Effector memory CD8-positive, alpha-beta T cell (primary cell): ENCODE measurements at regions not wholly inside any gene's neighbourhood (a gene's known extent, or its start where the extent isn't known, plus 50 kb on each side); places are given as distances from the start of the nearest gene placed in this dataset.
A peak's percentile ranks its signal among the peaks of the same experiment; 100 is the strongest.
"Not testable (repeated sequence)": the region's sequence is repeated elsewhere in the genome, so short reads cannot be mapped to it uniquely, and the experiment has no call there.

ENCODE experiments used
- ATAC-seq: fragments of 150-1000 bp; cut with Tn5 transposase; replicated peaks from 2 replicates; pipeline ENCODE4 v1.10.0; 2021; ENCODE audit warnings: mild to moderate bottlenecking, moderate library complexity
- DNase-seq, 3 experiments: peaks; one replicate each; pipeline ENCODE4 v3.0.0; 2021
- H3K27ac Mint-ChIP-seq, 2 donors: one replicate each; pipeline ENCODE4 v1.8.0; 2022; ENCODE audit warnings: mild to moderate bottlenecking in 2 of 2, mixed read lengths in 2 of 2, moderate library complexity in 2 of 2
- H3K27me3 Mint-ChIP-seq, 2 donors: one replicate each; pipeline ENCODE4 v1.8.0; 2022; ENCODE audit warnings: mixed read lengths in 2 of 2
- H3K36me3 Mint-ChIP-seq: one replicate; pipeline ENCODE4 v1.8.0; 2022; ENCODE audit warnings: mild to moderate bottlenecking, moderate library complexity, mixed read lengths; ENCODE audit not compliant: insufficient read depth
- H3K4me1 Mint-ChIP-seq, 2 donors: one replicate each; pipeline ENCODE4 v1.8.0; 2022; ENCODE audit warnings: low read depth in 2 of 2, mixed read lengths in 2 of 2
- H3K4me3 Mint-ChIP-seq, 2 donors: one replicate each; pipeline ENCODE4 v1.8.0; 2022; ENCODE audit warnings: mild to moderate bottlenecking in 2 of 2, mixed read lengths in 2 of 2, moderate library complexity in 2 of 2
- H3K9me3 Mint-ChIP-seq, 2 donors: one replicate each; pipeline ENCODE4 v1.8.0; 2022; ENCODE audit warnings: mixed read lengths in 2 of 2

DNA sequence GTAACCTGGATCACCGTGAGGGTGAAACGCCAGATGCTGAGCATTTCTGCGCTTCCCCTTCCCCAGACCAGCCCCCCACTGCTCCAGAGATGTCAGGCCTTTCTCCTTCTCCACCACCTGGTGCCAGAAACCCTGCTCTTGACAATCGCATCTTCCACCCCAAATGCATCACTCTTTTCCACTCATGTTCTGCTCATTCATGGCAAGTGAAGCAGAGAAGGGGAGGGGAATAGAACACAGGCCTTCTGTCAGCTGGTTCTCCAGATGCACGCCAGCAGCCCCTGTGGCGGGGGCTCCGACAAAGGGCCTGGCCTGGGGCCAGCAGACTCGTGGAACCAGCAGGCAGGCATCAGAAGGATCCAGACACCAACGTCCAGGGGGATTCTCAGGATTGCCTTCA lies 68.5 kb upstream of the SVIL start:
- Mint-ChIP-seq H3K4me3 (peak overlapping the region; percentile 56 to 61), H3K36me3 (peaks cover 3% of the 10 kb centered on the region), H3K4me1 (peaks cover 20 to 36% of the 10 kb centered on the region in 2 donors), H3K27ac (peak overlapping the region; percentile 76 to 89), H3K27me3 (no peaks in the 10 kb centered on the region), H3K9me3 (no peaks in the 10 kb centered on the region)
- no peak for ATAC-seq
- no peak for DNase-seq

DNA sequence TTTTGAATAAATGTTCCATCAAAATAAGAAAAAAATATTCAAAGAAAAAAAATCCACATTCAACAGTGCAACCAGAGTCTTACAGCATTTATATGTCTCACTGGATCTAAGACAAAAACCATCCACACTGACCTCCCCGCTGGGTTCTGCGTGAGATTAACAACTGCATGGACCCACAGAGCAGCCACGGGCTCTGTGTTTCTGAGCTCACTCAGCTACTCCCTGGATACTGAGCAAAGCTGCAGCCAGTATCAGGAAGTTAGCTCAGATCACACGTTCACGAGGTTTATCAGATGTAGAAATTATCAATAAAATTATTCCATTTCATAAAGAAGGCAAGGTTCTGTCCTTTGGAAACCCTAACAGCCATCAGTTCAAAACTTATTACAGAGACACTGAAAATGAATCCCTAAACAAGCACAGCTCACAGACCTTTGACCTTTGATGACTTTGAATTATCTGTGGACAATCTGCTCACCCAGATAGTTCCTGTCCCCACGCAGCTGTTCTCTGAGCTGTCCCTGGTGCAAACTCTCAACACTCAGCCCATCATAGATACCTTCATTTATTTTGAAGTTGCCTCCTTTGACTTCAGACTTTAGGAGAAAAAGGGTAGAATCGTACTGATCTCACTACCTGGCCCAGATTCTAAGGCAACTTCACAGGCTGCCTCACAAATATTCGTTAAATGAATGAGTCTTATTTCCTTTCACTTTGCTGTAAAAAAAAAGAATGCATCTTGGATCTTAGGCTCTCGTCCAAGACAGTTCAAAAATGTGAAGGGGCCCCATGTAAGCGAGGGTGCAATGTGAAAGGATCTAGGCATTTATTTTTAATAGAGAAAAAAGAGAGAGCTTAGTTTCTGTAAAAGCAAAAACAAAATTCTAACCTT lies 67.7 kb upstream of the SVIL start:
- H3K27me3 Mint-ChIP-seq = no peaks in the 10 kb centered on the region
- DNase-seq = no peak
- peaks cover 3% of the 10 kb centered on the region for H3K36me3 Mint-ChIP-seq
- H3K9me3 Mint-ChIP-seq = no peaks in the 10 kb centered on the region
- peaks cover 20 to 36% of the 10 kb centered on the region in 2 donors for H3K4me1 Mint-ChIP-seq
- ATAC-seq = peak; percentile 61
- H3K4me3 Mint-ChIP-seq = peak overlapping the region; percentile 56 to 61
- H3K27ac Mint-ChIP-seq = peak overlapping the region; percentile 79 to 89

DNA sequence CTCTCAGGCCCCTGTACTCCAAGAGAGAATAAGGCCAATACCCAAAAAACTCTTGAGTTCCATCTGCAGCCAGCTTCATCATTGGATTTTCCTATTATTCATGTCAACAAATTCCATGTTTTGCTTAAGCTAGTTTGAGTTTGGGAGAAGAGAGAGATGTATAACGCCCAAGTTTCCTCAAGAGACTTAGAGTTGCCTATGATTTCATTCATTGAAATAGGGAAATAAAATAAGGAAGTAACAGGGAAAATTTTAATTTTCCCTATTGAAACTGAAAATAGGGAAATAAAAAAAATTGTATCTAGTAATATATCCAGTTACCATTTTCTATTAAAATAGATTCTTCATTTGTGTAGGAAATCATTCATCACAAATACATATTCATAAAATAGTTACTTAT lies 66.5 kb upstream of the SVIL start:
- no peaks in the 10 kb centered on the region for H3K27me3 Mint-ChIP-seq
- H3K27ac Mint-ChIP-seq = peak overlapping the region in 1 of 2 donors; percentile 79
- ATAC-seq = no peak
- DNase-seq = no peak
- H3K4me1 Mint-ChIP-seq = peaks cover 17 to 28% of the 10 kb centered on the region in 2 donors
- no peak overlapping the region for H3K4me3 Mint-ChIP-seq
- peaks cover 3% of the 10 kb centered on the region for H3K36me3 Mint-ChIP-seq
- H3K9me3 Mint-ChIP-seq = no peaks in the 10 kb centered on the region

DNA sequence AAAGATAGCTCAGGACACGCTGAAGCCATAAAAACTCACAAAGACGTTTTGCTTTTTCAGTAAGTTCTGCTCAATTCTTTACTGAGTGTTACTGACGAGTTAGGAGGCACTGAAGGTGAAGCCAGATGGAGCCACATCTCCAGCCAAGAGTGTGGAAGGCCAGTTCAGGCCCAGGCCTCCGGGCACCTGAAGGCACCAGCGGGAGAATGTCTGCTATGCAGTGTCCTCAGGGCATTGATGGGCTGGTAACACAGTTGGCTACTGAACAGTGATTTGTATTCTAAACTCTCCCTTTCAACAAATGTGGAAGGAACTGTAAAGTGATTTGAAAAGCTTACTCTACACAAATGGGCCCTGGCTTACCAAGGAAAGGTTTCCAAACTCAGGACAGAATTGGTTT lies 64.8 kb upstream of the SVIL start:
- Mint-ChIP-seq H3K9me3 (no peaks in the 10 kb centered on the region), H3K4me3 (no peak overlapping the region), H3K36me3 (peaks cover 3% of the 10 kb centered on the region), H3K27me3 (no peaks in the 10 kb centered on the region), H3K27ac (peak overlapping the region in 1 of 2 donors; percentile 50), H3K4me1 (peaks cover 15 to 28% of the 10 kb centered on the region in 2 donors)
- ATAC-seq = no peak
- DNase-seq = no peak

DNA sequence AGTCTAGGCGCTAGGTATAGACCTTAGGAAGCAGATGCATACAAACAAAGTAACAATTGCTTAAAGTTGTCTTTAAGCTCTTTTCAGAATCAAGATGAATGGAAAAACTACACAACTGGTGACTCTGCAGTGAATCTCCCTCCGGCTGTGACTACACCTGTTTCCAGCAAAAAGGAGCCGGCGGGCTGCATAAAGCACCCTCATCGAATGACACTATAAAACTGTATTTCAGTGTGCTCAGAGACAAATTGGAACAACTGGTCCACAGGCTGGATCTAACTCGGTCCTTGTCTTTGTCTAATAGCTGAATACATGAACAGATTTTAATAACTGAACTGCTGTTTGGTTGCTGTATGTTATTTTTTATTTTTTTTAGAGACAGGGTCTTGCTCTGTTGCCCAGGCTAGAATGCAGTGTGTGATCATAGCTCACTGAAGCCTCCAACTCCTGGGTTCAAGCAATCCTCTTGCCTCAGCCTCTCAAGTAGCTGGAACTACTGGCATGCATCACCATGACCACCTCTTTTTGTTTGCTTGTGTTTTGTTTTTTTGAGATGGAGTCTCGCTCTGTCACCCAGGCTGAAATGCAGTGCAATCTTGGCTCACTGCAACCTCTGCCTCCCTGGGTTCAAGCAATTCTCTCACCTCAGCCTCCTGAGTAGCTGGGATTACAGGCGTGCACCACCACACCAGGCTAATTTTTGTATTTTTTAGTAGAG lies 64.2 kb upstream of the SVIL start:
- no peak for ATAC-seq
- DNase-seq = no peak
- Mint-ChIP-seq H3K27me3 (no peaks in the 10 kb centered on the region), H3K27ac (no peak overlapping the region), H3K4me3 (no peak overlapping the region), H3K9me3 (no peaks in the 10 kb centered on the region), H3K4me1 (peaks cover 12 to 21% of the 10 kb centered on the region in 2 donors), H3K36me3 (peaks cover 3% of the 10 kb centered on the region)

DNA sequence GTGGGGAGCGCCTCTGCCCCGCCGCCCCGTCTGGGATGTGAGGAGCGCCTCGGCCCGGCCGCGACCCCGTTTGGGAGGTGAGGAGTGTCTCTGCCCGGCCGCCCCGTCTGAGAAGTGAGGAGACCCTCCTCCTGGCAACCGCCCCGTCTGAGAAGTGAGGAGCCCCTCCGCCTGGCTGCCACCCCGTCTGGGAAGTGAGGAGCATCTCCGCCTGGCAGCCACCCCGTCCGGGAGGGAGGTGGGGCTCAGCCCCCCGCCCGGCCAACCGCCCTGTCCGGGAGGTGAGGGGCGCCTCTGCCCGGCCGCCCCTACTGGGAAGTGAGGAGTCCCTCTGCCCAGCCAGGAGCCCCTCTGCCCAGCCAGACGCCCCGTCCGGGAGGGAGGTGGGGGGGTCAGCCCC lies 61.8 kb upstream of the SVIL start:
- H3K27ac Mint-ChIP-seq, ATAC-seq, H3K4me3 Mint-ChIP-seq, DNase-seq, H3K9me3 Mint-ChIP-seq, H3K27me3 Mint-ChIP-seq, H3K36me3 Mint-ChIP-seq, H3K4me1 Mint-ChIP-seq: not testable (repeated sequence)

DNA sequence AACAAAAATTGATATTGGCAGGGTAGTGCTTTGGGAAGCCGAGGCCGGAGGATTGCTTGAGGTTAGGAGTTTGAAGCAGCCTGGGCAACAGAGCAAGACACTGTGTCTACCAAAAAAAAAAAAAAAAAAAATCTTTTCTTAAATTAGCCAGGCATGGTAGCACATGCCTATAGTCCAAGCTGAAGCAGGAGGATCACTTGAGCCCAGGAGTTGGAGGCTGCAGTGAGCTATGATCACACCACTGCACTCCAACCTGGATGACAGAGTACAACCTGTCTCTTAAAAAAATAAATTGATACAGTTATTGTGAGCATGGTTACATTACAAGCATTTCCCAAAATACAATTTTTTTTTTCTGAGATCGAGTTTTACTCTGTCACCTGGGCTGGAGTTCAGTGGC lies 59.4 kb upstream of the SVIL start:
- ATAC-seq = no peak
- Mint-ChIP-seq H3K27ac (no peak overlapping the region), H3K9me3 (no peaks in the 10 kb centered on the region), H3K4me1 (peaks cover 8 to 13% of the 10 kb centered on the region in 2 donors), H3K4me3 (no peak overlapping the region), H3K27me3 (no peaks in the 10 kb centered on the region), H3K36me3 (no peaks in the 10 kb centered on the region)
- DNase-seq = no peak

DNA sequence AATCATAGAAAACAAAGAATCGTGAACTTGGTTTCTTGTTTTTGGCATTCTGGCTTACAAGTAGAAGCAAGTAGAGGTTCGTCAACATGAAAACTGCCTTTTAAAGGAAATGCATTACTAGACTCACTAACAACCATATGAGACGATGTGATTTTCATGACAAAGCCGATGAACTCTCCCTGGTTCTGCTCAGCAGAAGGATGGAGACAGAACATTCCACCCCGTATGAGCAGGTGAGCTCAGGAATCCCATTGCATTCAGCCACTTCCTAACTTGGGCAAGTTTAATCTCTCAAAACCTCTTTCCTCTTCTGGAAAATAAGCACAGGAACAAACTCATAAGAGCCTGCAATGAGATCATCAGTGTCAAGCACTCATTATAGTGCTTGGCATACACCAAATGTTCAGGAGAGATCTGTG lies 57.4 kb upstream of the SVIL start:
- H3K9me3 Mint-ChIP-seq = no peaks in the 10 kb centered on the region
- H3K27ac Mint-ChIP-seq = no peak overlapping the region
- no peak overlapping the region for H3K4me3 Mint-ChIP-seq
- ATAC-seq (no peak), DNase-seq (no peak)
- peaks cover 3% of the 10 kb centered on the region for H3K36me3 Mint-ChIP-seq
- H3K27me3 Mint-ChIP-seq = no peaks in the 10 kb centered on the region
- H3K4me1 Mint-ChIP-seq = peaks cover 24 to 32% of the 10 kb centered on the region in 2 donors

DNA sequence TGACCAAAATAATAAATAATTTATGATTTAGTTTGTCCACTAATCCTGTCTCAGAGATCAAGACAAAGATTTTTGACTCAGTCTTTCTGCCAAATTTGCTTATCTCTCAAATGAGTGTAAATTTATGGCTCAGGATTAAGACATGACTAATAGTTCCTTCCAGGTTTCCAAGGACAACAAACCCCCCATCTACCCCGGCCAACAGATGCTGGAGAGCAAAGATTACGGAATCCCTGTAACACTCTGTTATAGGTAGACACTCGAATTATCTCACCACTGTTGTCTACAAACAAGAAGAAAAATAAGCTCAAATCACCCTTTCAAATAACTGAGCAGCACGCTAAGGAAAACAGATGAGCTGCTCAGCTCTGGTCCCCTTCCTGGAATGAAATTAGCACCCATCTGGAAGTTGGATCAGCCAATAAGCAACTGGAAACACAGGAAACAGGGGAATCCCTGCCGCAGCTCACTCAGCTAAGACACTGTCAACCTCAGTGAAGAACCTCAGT lies 56.8 kb upstream of the SVIL start:
- Mint-ChIP-seq H3K4me1 (peaks cover 28 to 37% of the 10 kb centered on the region in 2 donors), H3K9me3 (no peaks in the 10 kb centered on the region), H3K36me3 (peaks cover 4% of the 10 kb centered on the region), H3K27me3 (no peaks in the 10 kb centered on the region), H3K27ac (no peak overlapping the region), H3K4me3 (no peak overlapping the region)
- ATAC-seq = no peak
- no peak for DNase-seq

DNA sequence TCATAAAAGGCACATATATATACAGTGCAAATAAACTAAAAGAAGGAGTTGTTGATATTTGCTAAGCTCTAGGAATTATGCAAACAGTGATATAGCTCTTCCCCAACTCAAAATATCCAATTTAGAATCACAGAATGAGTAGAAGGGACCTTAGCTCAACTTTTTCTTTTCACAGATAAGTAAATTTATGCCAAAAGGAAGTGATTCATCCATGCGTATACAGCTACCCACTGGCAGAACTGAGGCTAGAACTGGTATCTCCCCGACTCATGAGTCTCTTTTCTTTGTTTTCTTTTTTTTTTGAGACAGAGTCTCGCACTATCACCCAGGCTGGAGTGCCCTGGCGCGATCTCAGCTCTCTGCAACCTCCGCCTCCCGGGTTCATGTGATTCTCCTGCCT lies 54.2 kb upstream of the SVIL start:
- H3K27ac Mint-ChIP-seq = peak overlapping the region; percentile 32 to 90
- DNase-seq = peak in 1 of 3 experiments; percentile 6
- ATAC-seq = peak; percentile 95
- H3K9me3 Mint-ChIP-seq = no peaks in the 10 kb centered on the region
- no peaks in the 10 kb centered on the region for H3K27me3 Mint-ChIP-seq
- H3K4me1 Mint-ChIP-seq = peaks cover 34 to 53% of the 10 kb centered on the region in 2 donors
- H3K36me3 Mint-ChIP-seq = peaks cover 8% of the 10 kb centered on the region
- H3K4me3 Mint-ChIP-seq = peak overlapping the region in 1 of 2 donors; percentile 65

DNA sequence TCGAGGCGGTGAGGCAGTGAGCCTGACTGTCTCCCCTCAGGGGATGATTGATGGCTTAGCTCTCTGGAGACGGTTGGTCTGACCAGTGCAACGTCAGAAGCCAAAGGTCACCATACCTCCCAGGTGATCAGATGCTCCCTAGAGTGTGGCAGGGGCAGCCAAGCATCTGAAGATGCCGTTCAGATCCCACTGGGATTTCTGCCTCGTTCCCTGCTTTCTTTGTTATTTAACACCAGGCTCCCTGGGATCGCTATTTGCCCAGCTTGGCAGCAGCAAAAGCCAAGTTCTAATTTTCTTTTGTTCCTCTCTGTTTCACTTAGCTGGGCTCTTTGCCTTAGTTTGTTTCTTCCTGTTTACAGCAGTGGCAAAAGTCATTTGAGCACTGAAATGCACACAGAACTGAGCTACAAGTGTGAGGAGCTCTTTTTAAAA lies 53.5 kb upstream of the SVIL start:
- H3K4me3 Mint-ChIP-seq = peak overlapping the region; percentile 17 to 36
- H3K27ac Mint-ChIP-seq = peak overlapping the region; percentile 32 to 90
- peaks cover 40 to 61% of the 10 kb centered on the region in 2 donors for H3K4me1 Mint-ChIP-seq
- H3K27me3 Mint-ChIP-seq = no peaks in the 10 kb centered on the region
- ATAC-seq (peak; percentile 24), DNase-seq (no peak)
- H3K9me3 Mint-ChIP-seq = no peaks in the 10 kb centered on the region
- H3K36me3 Mint-ChIP-seq = peaks cover 8% of the 10 kb centered on the region

DNA sequence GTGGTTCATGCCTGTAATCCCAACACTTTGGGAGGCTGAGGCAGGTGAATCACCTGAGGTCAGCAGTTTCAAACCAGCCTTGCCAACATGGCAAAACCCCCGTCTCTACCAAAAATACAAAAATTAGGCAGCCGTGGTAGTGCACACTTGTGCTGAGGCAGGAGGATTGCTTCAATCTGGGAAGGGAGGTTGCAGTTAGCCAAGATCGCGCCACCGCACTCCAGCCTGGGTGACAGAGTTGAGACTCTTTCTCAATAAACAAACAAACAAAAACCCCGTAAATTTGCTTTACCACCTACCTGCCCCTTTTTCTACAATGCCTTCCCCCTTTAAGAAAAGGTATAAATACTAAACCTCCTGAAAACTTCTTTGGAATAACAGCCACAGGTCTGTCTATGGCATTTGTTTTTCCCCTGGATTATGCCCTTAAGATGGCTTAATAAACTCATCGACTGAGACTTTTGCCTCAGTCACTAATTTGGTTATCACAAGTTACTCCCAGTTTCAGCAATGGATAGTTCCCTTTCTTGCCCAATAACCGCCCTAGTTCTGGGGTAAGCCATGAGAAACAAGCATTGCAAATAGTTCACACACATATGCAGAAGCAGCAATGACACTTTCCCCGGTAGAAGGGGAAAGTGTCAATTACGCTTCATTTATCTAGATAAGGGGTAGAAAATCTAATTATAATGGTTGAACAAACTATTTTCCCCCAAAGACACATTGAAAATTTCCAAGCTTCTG lies 52.8 kb upstream of the SVIL start:
- ATAC-seq = no peak
- peaks cover 8% of the 10 kb centered on the region for H3K36me3 Mint-ChIP-seq
- peak overlapping the region; percentile 23 to 90 for H3K27ac Mint-ChIP-seq
- H3K4me1 Mint-ChIP-seq = peaks cover 44 to 67% of the 10 kb centered on the region in 2 donors
- no peaks in the 10 kb centered on the region for H3K27me3 Mint-ChIP-seq
- no peak overlapping the region for H3K4me3 Mint-ChIP-seq
- H3K9me3 Mint-ChIP-seq = peaks cover 0 to 3% of the 10 kb centered on the region in 2 donors
- DNase-seq = no peak

DNA sequence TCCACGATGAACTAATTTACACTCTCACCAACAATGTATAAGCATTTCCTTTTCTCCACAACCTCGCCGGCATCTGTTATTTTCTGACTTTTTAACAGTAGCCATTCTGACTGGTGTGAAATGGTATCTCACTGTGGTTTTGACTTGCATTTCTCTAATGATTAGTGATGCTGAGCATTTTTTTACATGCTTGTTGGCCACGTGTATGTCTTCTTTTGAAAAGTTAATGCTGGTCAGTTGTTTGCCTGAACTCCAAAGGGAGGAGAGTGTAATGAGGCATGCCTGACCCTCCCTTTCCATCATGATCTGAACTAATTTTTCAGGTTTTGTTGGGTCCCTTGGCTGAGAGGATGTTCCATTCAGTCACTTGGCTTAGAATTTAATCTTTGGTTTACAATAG lies 50.7 kb upstream of the SVIL start:
- ATAC-seq (no peak), DNase-seq (no peak)
- H3K27me3 Mint-ChIP-seq = no peaks in the 10 kb centered on the region
- peak overlapping the region in 1 of 2 donors; percentile 3 for H3K4me3 Mint-ChIP-seq
- H3K9me3 Mint-ChIP-seq = peaks cover 3 to 7% of the 10 kb centered on the region in 2 donors
- H3K36me3 Mint-ChIP-seq = peaks cover 13% of the 10 kb centered on the region
- peaks cover 60 to 83% of the 10 kb centered on the region in 2 donors for H3K4me1 Mint-ChIP-seq
- peak overlapping the region; percentile 64 to 93 for H3K27ac Mint-ChIP-seq
